Activated T-helper 1 cell treated with anti-CD3 and anti-CD28 coated beads, Interleukin-12 subunit alpha, Interleukin-12 subunit beta, Interleukin-2, Interleukin-4 antibody, amounts not matched to agents 30 ng/mL and 10 ng/mL and 1 ng/mL, durations not matched to agents 14 hours and 24 hours and 36 hours (primary cell): ENCODE measurements at regions not wholly inside any gene's neighbourhood (a gene's known extent, or its start where the extent isn't known, plus 50 kb on each side); places are given as distances from the start of the nearest gene placed in this dataset.
"Not testable (repeated sequence)": the region's sequence is repeated elsewhere in the genome, so short reads cannot be mapped to it uniquely, and the experiment has no call there.

Experiments used
- DNase-seq: peaks from one replicate; pipeline ENCODE4 v3.0.0; 2021; ENCODE audit warnings: low spot score
- H3K27ac Mint-ChIP-seq: one replicate; pipeline ENCODE4 v1.8.0; 2021; ENCODE audit warnings: mild to moderate bottlenecking, mixed read lengths
- H3K27me3 Mint-ChIP-seq: one replicate; pipeline ENCODE4 v1.8.0; 2022; ENCODE audit warnings: mild to moderate bottlenecking, moderate library complexity, mixed read lengths; ENCODE audit not compliant: insufficient read depth
- H3K36me3 Mint-ChIP-seq: one replicate; pipeline ENCODE4 v1.8.0; 2021; ENCODE audit warnings: low read depth, mixed read lengths
- H3K4me1 Mint-ChIP-seq: one replicate; pipeline ENCODE4 v1.8.0; 2021; ENCODE audit warnings: low read depth, mixed read lengths
- H3K4me3 Mint-ChIP-seq: one replicate; pipeline ENCODE4 v1.8.0; 2021; ENCODE audit warnings: mild to moderate bottlenecking, moderate library complexity, mixed read lengths
- H3K9me3 Mint-ChIP-seq: one replicate; pipeline ENCODE4 v1.8.0; 2021; ENCODE audit warnings: mixed read lengths
- intact Hi-C: fragments of 100-400 bp; cut with micrococcal nuclease; formaldehyde crosslinking; loops from one replicate; pipeline ENCODE4 v1.15.1; 2024

GRCh38 chr1:223012176-223012788 is 130.8 kb downstream of the TLR5 start:
- Mint-ChIP-seq H3K4me1 (no peaks in the 10 kb centered on the region), H3K27me3 (peaks cover 17% of the 10 kb centered on the region), H3K4me3 (no peak overlapping the region), H3K9me3 (no peaks in the 10 kb centered on the region), H3K36me3 (no peaks in the 10 kb centered on the region), H3K27ac (no peak overlapping the region)
- intact Hi-C loops = no loop called here
- no peak for DNase-seq

DNA sequence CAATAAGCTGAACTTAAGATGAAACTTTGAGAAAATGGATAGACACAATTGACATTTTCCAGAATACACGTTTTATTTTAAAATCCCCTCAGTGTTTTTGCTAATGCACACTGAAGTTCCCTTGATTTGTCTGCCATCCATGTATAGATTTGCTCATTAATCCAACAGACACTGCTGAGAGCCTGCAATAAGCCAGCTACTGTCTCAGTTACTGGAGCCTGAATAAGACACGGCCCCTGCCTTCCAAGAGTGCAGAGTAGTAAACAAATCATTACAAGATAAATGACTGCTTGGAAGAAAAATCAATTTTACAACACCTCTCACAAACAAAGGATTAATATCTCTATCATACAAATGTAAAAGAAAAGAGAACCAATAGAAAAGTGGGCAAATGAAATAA is 130.1 kb downstream of the TLR5 start:
- Mint-ChIP-seq H3K4me3 (no peak overlapping the region), H3K36me3 (no peaks in the 10 kb centered on the region), H3K27ac (no peak overlapping the region), H3K9me3 (no peaks in the 10 kb centered on the region), H3K27me3 (peaks cover 17% of the 10 kb centered on the region), H3K4me1 (no peaks in the 10 kb centered on the region)
- intact Hi-C loops = no loop called here
- DNase-seq = no peak

DNA sequence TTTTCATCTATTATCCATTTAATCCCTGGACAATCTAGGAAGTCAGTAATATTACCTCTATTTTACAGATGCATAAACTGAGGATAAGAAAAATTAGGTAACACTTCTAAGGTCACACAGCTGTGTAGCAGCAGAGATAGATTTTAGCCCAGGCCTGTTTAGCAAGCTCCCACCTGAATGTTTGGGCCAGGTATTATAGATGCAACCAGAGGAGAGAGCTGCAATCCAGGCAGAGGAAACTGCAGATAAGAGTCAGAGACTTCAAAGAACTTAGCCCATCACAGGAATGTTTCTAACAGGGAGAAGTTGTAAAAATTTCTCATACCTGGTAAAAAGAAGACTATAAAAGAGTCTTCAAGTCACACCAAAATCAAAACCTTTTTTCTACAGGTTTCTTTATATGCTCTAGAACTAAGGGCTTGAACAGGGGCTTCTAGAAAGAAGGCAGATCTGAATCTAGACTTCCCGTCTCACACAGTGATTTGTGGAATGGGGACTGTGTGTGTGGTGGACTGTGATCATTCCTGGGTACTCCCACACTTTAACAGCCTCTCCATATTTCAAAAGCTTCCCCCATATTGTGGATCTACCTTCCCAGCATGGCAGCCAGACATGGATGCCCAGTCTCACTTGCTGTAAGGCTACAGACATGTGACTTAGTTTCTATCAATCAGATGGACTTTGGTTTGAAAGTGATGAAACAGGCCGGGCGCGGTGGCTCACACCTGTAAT is 128.7 kb downstream of the TLR5 start:
- Mint-ChIP-seq H3K36me3 (no peaks in the 10 kb centered on the region), H3K27me3 (peaks cover 17% of the 10 kb centered on the region), H3K27ac (no peak overlapping the region), H3K4me1 (no peaks in the 10 kb centered on the region), H3K4me3 (no peak overlapping the region), H3K9me3 (no peaks in the 10 kb centered on the region)
- no peak for DNase-seq
- intact Hi-C loops = no loop called here

- DNase-seq = no peak
- H3K36me3 Mint-ChIP-seq = no peaks in the 10 kb centered on the region
- H3K4me1 Mint-ChIP-seq = no peaks in the 10 kb centered on the region
- no peak overlapping the region for H3K4me3 Mint-ChIP-seq
- intact Hi-C loops = no loop called here
- H3K27ac Mint-ChIP-seq = no peak overlapping the region
- no peaks in the 10 kb centered on the region for H3K9me3 Mint-ChIP-seq
- peaks cover 9% of the 10 kb centered on the region for H3K27me3 Mint-ChIP-seq
Observed at GRCh38 chr1:223016381-223016780, 126.7 kb downstream of the TLR5 start.

DNA sequence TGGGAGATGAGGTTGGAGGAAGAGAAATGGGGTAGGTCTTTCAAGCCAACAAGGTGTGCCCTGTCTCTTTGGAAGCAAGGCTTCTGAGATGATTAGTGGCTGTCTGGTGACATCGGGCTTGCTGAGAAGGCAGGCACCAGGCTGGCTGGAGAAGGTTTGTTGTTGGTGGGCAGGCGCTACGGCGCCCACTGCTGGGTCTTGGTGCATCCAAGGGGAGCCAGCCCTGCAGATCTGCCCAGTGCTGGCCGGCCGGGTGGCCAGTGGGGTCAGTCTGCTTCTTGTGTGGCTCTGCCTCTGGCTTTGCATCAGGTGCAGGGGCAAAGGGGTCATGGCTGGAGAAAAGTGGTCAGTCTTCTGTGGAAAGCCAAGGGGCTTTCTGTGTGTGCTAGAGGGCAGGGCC is 126.2 kb downstream of the TLR5 start:
- Mint-ChIP-seq H3K4me1 (no peaks in the 10 kb centered on the region), H3K27ac (no peak overlapping the region), H3K9me3 (no peaks in the 10 kb centered on the region), H3K4me3 (no peak overlapping the region), H3K27me3 (peaks cover 9% of the 10 kb centered on the region), H3K36me3 (no peaks in the 10 kb centered on the region)
- intact Hi-C loops = no loop called here
- no peak for DNase-seq

DNA sequence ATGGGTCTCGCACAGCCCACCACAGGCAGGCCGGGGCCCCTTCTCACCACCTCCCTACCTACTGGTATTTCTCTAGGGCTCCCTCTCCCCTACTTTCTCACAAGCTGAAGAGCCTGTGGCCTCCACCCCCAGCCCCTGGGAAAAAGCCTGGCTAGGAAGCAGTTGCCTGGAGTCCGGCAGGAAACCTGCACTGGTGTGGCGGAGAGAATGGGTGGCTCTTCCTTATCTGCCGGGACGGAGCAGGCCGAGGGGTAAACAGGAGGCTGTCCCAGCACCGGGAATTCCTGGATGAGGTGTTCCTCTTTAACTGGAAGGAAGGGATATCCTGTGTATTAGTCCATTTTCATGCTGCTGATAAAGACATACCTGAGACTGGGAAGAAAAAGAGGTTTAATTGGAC is 125.8 kb downstream of the TLR5 start:
- intact Hi-C loops = no loop called here
- Mint-ChIP-seq H3K27me3 (peaks cover 6% of the 10 kb centered on the region), H3K4me1 (no peaks in the 10 kb centered on the region), H3K36me3 (no peaks in the 10 kb centered on the region), H3K27ac (no peak overlapping the region), H3K4me3 (no peak overlapping the region), H3K9me3 (no peaks in the 10 kb centered on the region)
- DNase-seq = no peak

DNA sequence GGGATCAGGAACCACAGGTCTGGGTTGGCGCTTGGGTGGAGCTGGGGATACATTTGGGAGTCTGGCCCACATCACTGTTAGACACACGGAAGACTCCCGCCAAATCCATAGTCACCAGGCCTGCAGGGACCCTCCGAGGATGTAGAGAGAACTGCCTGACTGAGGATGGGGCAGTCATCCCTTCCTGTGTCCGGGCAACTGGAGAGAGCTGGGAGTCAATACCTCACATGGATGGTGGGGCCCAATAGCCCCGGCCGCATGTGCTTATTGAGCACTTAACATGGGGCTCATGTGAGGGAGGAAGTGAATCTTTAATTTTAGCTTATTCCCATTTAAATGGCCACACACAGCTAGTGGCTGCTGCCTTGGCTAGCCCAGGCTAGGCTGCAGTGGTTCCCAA is 124.5 kb downstream of the TLR5 start:
- Mint-ChIP-seq H3K36me3 (no peaks in the 10 kb centered on the region), H3K4me3 (no peak overlapping the region), H3K27ac (no peak overlapping the region), H3K4me1 (no peaks in the 10 kb centered on the region), H3K9me3 (no peaks in the 10 kb centered on the region), H3K27me3 (peaks cover under 1% of the 10 kb centered on the region)
- intact Hi-C loops = no loop called here
- DNase-seq = no peak

- Mint-ChIP-seq H3K27me3 (no peaks in the 10 kb centered on the region), H3K4me1 (no peaks in the 10 kb centered on the region)
Observed at GRCh38 chr1:223019256-223019655, 123.8 kb downstream of the TLR5 start.

DNA sequence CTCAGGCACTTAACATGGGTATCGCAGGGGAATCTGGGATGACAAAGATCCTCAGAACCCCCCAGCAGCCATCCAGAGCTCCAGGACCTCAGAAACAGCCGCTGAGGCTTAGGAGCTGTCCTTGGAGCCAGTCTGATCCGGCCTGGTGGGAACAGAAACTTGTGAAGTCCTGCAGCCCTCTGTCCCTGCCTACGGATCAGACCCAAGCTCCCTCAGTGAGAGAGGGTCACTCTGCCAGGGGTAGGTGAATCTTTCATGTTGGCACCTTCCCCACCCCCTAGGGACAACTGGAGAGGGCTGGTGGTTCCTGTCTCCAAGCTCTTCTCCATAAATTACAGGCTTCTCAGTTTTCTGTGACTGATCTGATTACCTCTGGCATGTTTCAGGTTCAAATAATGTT is 122.3 kb downstream of the TLR5 start:
- intact Hi-C loops = no loop called here
- Mint-ChIP-seq H3K27me3 (no peaks in the 10 kb centered on the region), H3K4me1 (no peaks in the 10 kb centered on the region), H3K9me3 (no peaks in the 10 kb centered on the region), H3K36me3 (no peaks in the 10 kb centered on the region), H3K27ac (no peak overlapping the region), H3K4me3 (no peak overlapping the region)
- DNase-seq = no peak

More at GRCh38 chr1:223019256-223019655, 123.8 kb downstream of the TLR5 start:
- H3K27ac Mint-ChIP-seq = no peak overlapping the region
- H3K4me3 Mint-ChIP-seq = no peak overlapping the region
- intact Hi-C loops = no loop called here
- no peaks in the 10 kb centered on the region for H3K9me3 Mint-ChIP-seq
- no peaks in the 10 kb centered on the region for H3K36me3 Mint-ChIP-seq
- DNase-seq = no peak

GRCh38 chr1:223022641-223023473 is 120.2 kb downstream of the TLR5 start:
- intact Hi-C loops = no loop called here
- Mint-ChIP-seq H3K27ac (no peak overlapping the region), H3K4me1 (no peaks in the 10 kb centered on the region), H3K4me3 (no peak overlapping the region), H3K27me3 (no peaks in the 10 kb centered on the region), H3K36me3 (no peaks in the 10 kb centered on the region), H3K9me3 (no peaks in the 10 kb centered on the region)
- DNase-seq = no peak

GRCh38 chr1:223023863-223024262 is 119.2 kb downstream of the TLR5 start:
- Mint-ChIP-seq H3K27me3 (no peaks in the 10 kb centered on the region), H3K4me1 (no peaks in the 10 kb centered on the region), H3K9me3 (no peaks in the 10 kb centered on the region), H3K27ac (no peak overlapping the region), H3K36me3 (no peaks in the 10 kb centered on the region), H3K4me3 (no peak overlapping the region)
- no peak for DNase-seq
- intact Hi-C loops = no loop called here

- H3K36me3 Mint-ChIP-seq, H3K9me3 Mint-ChIP-seq, DNase-seq, intact Hi-C loops, H3K4me1 Mint-ChIP-seq, H3K27me3 Mint-ChIP-seq, H3K4me3 Mint-ChIP-seq, H3K27ac Mint-ChIP-seq: not testable (repeated sequence)
Observed at GRCh38 chr1:223024486-223024885, 118.6 kb downstream of the TLR5 start.

GRCh38 chr1:223025190-223025734 is 117.8 kb downstream of the TLR5 start:
- H3K27ac Mint-ChIP-seq, DNase-seq, H3K4me1 Mint-ChIP-seq, H3K27me3 Mint-ChIP-seq, H3K36me3 Mint-ChIP-seq, H3K9me3 Mint-ChIP-seq, intact Hi-C loops, H3K4me3 Mint-ChIP-seq: not testable (repeated sequence)
